Endothelial cell of umbilical vein (primary cell): ENCODE measurements at regions not wholly inside any gene's neighbourhood (a gene's known extent, or its start where the extent isn't known, plus 50 kb on each side); places are given as distances from the start of the nearest gene placed in this dataset.

ENCODE experiments used
- BruUV-seq: library from RNA; stranded (reverse); fragments of 400-500 nt; replicated peaks from 2 replicates; lab custom pipeline; 2021; lab: Mats Ljungman, UMichigan
- CTCF ChIA-PET: fragments of 300-600, 350-600 bp; sonication (Branson Sonifier 250); formaldehyde crosslinking; loops from one replicate; lab custom pipeline; 2021; ENCODE audit warnings: antibody characterized with exemption, inconsistent platforms; lab: Charles Lee
- POLR2A ChIA-PET: fragments of 300-600, 350-600 bp; sonication (Branson Sonifier 250); formaldehyde crosslinking; loops from one replicate; lab custom pipeline; 2021; ENCODE audit warnings: antibody characterized with exemption, inconsistent platforms; lab: Charles Lee
- DNase-seq: peaks from one replicate; pipeline ENCODE4 v3.0.0-alpha.2; 2011; ENCODE audit warnings: low read depth, low spot score
- FAIRE-seq: peaks from 2 replicates; lab custom pipeline; 2011; peaks lifted over from hg19 to GRCh38; lab: Jason Lieb, UNC
- H2AFZ ChIP-seq: 2 replicates; pipeline ENCODE4 v1.6.0; 2012; ENCODE audit warnings: low read depth, low read length, control low read depth, inconsistent platforms
- H3K27ac ChIP-seq: 2 replicates; pipeline ENCODE4 v1.5.1; 2011; ENCODE audit warnings: low read depth, mild to moderate bottlenecking, control low read depth, low read length, moderate library complexity; ENCODE audit not compliant: insufficient read depth
- H3K27me3 ChIP-seq, 2 experiments: 2 replicates each; pipeline versions ENCODE4 v1.6.0 to v1.6.1; 2011; ENCODE audit warnings: low read length in 2 of 2, mixed read lengths in 1 of 2; ENCODE audit not compliant: control insufficient read depth in 2 of 2, insufficient read depth in 2 of 2
- H3K36me3 ChIP-seq, 2 experiments: 2 replicates in 1 of 2; 3 replicates in 1 of 2; pipeline ENCODE4 v1.5.1; 2011; ENCODE audit warnings: low read length in 2 of 2, mild to moderate bottlenecking in 1 of 2, moderate library complexity in 1 of 2; ENCODE audit not compliant: control insufficient read depth in 2 of 2, insufficient read depth in 2 of 2; ENCODE audit errors: extremely low read depth in 1 of 2
- H3K4me1 ChIP-seq: 3 replicates; pipeline ENCODE4 v1.5.1; 2011; ENCODE audit warnings: mild to moderate bottlenecking, low read length; ENCODE audit not compliant: control insufficient read depth, insufficient read depth; ENCODE audit errors: extremely low read depth
- H3K4me2 ChIP-seq: 2 replicates; pipeline ENCODE4 v1.6.1; 2011; ENCODE audit warnings: low read length, control low read depth, mixed read lengths; ENCODE audit not compliant: insufficient read depth
- H3K4me3 ChIP-seq, 3 experiments: fragments of 200-600 bp in 1 of 3; sonication (generic), shearing (Covaris generic) in 1 of 3; replicated peaks in 1 of 3; 2 replicates each; pipeline ENCODE4 v1.5.1; 2011 to 2016; ENCODE audit warnings: control low read depth in 3 of 3, low read length in 3 of 3, mild to moderate bottlenecking in 2 of 3, inconsistent platforms in 1 of 3, low read depth in 1 of 3, moderate library complexity in 1 of 3; ENCODE audit not compliant: insufficient read depth in 1 of 3
- H3K79me2 ChIP-seq: 2 replicates; pipeline ENCODE4 v1.6.0; 2012; ENCODE audit warnings: low read length, inconsistent platforms; ENCODE audit not compliant: control insufficient read depth, insufficient read depth
- H3K9ac ChIP-seq: replicated peaks from 2 replicates; pipeline ENCODE3; 2011; ENCODE audit warnings: low read length, control low read depth; ENCODE audit not compliant: insufficient read depth; ENCODE audit errors: extremely low read depth
- H3K9me1 ChIP-seq: replicated peaks from 3 replicates; pipeline ENCODE4 v1.6.0; 2011; ENCODE audit warnings: mild to moderate bottlenecking, low read length; ENCODE audit not compliant: control insufficient read depth, insufficient read depth; ENCODE audit errors: extremely low read depth
- H3K9me3 ChIP-seq: replicated peaks from 2 replicates; pipeline ENCODE4 v1.5.1; 2012; ENCODE audit warnings: low read length, inconsistent platforms; ENCODE audit not compliant: control insufficient read depth, insufficient read depth
- H4K20me1 ChIP-seq: replicated peaks from 2 replicates; pipeline ENCODE3; 2011; ENCODE audit warnings: mild to moderate bottlenecking, low read length; ENCODE audit not compliant: control insufficient read depth, insufficient read depth; ENCODE audit errors: extremely low read depth
- EZH2 ChIP-seq: IDR thresholded peaks from 2 replicates; pipeline ENCODE4 v1.6.1; 2012; ENCODE audit warnings: borderline replicate concordance, low read depth, mild to moderate bottlenecking, moderate library complexity, low read length, inconsistent platforms; ENCODE audit not compliant: severe bottlenecking
- FOS ChIP-seq: IDR thresholded peaks from 2 replicates; pipeline ENCODE4 v1.6.1; 2011; ENCODE audit warnings: mild to moderate bottlenecking, low read length, moderate library complexity, borderline replicate concordance; ENCODE audit not compliant: insufficient read depth
- GATA2 ChIP-seq: IDR thresholded peaks from 2 replicates; pipeline ENCODE4 v1.7.0; 2011; ENCODE audit warnings: low read depth, mild to moderate bottlenecking, moderate library complexity, mixed read lengths, low read length; ENCODE audit not compliant: insufficient read length, insufficient read depth
- JUN ChIP-seq: IDR thresholded peaks from 2 replicates; pipeline ENCODE4 v1.6.1; 2011; ENCODE audit warnings: borderline replicate concordance, low read depth; ENCODE audit not compliant: insufficient read length, insufficient read depth
- MYC ChIP-seq: IDR thresholded peaks from one replicate; pipeline ENCODE4 v1.6.1; 2011; ENCODE audit warnings: mild to moderate bottlenecking, low read depth, low read length
- POLR2A ChIP-seq: IDR thresholded peaks from 2 replicates; pipeline ENCODE4 v1.6.1; 2012; ENCODE audit warnings: low read depth, mild to moderate bottlenecking, control low read depth, low read length
- POLR2AphosphoS5 ChIP-seq: IDR thresholded peaks from 2 replicates; pipeline ENCODE4 v1.6.1; 2012; ENCODE audit warnings: low read depth, mild to moderate bottlenecking, control low read depth, low read length, moderate library complexity; ENCODE audit not compliant: insufficient read depth
- dilution Hi-C: fragments of 300-500 bp; cut with MboI; formaldehyde crosslinking; loops from one replicate; pipeline ENCODE4 v1.15.0; 2019; ENCODE audit warnings: low sequenced_read_pairs; ENCODE audit not compliant: extremely low pct_ligation_motif_present
- intact Hi-C: fragments of 100-400 bp; cut with micrococcal nuclease; formaldehyde crosslinking; loops from one replicate; pipeline ENCODE4 v1.10.0; 2022
- TF ChIP-seq, protein P1 (sequence below), 2 donors: IDR thresholded peaks; 1 replicate in 1 of 2; 2 replicates in 1 of 2; pipeline ENCODE4 v1.5.1; 2011; ENCODE audit warnings: low read length in 2 of 2, mild to moderate bottlenecking in 2 of 2, moderate library complexity in 2 of 2, control low read depth in 1 of 2, inconsistent platforms in 1 of 2, low read depth in 1 of 2; ENCODE audit not compliant: insufficient read depth in 1 of 2; ENCODE audit errors: extremely low read depth in 1 of 2
- TF ChIP-seq, protein P2 (sequence below): IDR thresholded peaks from 2 replicates; pipeline ENCODE4 v1.6.1; 2011; ENCODE audit not compliant: insufficient read depth, insufficient read length

- dilution Hi-C loops: no loop called here
- BruUV-seq: no TSS peak
These were observed 1085.8 kb downstream of the TDRD15 start for GRCh38 chr2:22209545-22209944.

More at GRCh38 chr2:22209545-22209944, 1085.8 kb downstream of the TDRD15 start:
- Histone ChIP-seq H3K27me3 (no peaks in the 10 kb centered on the region), H2AFZ (no peak overlapping the region), H3K9me3 (peaks cover 2% of the 10 kb centered on the region), H3K79me2 (no peaks in the 10 kb centered on the region), H3K9me1 (no peaks in the 10 kb centered on the region), H3K4me3 (no peak overlapping the region), H4K20me1 (no peaks in the 10 kb centered on the region), H3K4me1 (no peaks in the 10 kb centered on the region), H3K4me2 (no peak overlapping the region), H3K9ac (no peak overlapping the region), H3K27ac (no peak overlapping the region), H3K36me3 (no peaks in the 10 kb centered on the region)
- TF ChIP-seq MYC: no peak
- TF ChIP-seq POLR2A: no peak
- TF ChIP-seq, protein P1, sequence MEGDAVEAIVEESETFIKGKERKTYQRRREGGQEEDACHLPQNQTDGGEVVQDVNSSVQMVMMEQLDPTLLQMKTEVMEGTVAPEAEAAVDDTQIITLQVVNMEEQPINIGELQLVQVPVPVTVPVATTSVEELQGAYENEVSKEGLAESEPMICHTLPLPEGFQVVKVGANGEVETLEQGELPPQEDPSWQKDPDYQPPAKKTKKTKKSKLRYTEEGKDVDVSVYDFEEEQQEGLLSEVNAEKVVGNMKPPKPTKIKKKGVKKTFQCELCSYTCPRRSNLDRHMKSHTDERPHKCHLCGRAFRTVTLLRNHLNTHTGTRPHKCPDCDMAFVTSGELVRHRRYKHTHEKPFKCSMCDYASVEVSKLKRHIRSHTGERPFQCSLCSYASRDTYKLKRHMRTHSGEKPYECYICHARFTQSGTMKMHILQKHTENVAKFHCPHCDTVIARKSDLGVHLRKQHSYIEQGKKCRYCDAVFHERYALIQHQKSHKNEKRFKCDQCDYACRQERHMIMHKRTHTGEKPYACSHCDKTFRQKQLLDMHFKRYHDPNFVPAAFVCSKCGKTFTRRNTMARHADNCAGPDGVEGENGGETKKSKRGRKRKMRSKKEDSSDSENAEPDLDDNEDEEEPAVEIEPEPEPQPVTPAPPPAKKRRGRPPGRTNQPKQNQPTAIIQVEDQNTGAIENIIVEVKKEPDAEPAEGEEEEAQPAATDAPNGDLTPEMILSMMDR (IDR thresholded peaks at IDR 0.05; ENCODE audit: extremely low read depth in 1 of 2, insufficient read depth in 1 of 2, low read depth in 1 of 2, low read length in 2 of 2): no peak
- no peak for TF ChIP-seq JUN
- TF ChIP-seq GATA2: no peak
- TF ChIP-seq EZH2: no peak
- no peak for TF ChIP-seq POLR2AphosphoS5
- TF ChIP-seq, protein P2, sequence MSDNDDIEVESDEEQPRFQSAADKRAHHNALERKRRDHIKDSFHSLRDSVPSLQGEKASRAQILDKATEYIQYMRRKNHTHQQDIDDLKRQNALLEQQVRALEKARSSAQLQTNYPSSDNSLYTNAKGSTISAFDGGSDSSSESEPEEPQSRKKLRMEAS: no peak
- TF ChIP-seq FOS: no peak
- ChIA-PET CTCF (no interaction called here), POLR2A (no interaction called here)
- intact Hi-C loops: no loop called here
- no peak for DNase-seq
- no peak for FAIRE-seq
